ENCODE measurements at regions not wholly inside any gene's neighbourhood (a gene's known extent, or its start where the extent isn't known, plus 50 kb on each side); places are given as distances from the start of the nearest gene placed in this dataset.
"Not testable (repeated sequence)": the region's sequence is repeated elsewhere in the genome, so short reads cannot be mapped to it uniquely, and the experiment has no call there.

GRCh38 chrX:140163371-140164159, 198.2 kb upstream of the CXorf66 start:
- no peak for DNase-seq

- no peak for DNase-seq
These were observed 192.3 kb upstream of the CXorf66 start for GRCh38 chrX:140157611-140158010.

DNA sequence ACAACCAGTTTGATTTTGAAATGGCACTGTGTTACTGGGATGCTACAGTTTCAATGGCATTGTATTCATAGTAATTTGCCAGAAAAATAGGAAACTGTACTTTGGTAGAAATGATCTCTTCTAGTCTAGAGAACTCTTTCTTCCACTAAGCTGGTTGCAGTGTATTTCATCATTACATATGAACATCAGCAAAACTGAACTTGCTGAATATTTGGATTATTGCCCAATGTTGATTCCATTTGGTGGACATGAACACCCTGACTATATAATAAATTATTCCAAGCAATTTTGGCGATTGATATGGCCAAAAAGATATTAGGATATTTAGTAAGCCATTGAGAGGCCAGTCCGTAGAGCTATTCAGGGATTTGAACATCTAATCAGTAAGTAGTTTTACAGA, 191.8 kb upstream of the CXorf66 start:
- DNase-seq: no peak

DNA sequence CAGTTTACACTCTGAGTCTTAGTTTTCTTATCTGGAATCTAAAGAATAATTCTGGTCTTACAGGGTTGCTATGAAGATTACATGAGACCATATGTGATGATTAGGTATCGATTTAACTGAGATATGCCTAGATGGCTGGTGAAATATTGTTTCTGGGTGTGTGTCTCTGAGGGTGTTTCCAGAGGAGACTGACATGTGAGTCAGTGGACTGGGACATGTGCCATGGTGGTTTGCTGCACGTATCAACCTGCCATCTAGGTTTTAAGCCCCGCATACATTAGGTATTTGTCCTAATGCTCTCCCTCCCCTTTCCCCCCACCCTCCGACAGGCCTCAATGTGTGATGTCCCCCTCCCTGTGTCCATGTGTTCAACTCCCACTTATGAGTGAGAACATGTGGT, 186.0 kb upstream of the CXorf66 start:
- no peak for DNase-seq

DNA sequence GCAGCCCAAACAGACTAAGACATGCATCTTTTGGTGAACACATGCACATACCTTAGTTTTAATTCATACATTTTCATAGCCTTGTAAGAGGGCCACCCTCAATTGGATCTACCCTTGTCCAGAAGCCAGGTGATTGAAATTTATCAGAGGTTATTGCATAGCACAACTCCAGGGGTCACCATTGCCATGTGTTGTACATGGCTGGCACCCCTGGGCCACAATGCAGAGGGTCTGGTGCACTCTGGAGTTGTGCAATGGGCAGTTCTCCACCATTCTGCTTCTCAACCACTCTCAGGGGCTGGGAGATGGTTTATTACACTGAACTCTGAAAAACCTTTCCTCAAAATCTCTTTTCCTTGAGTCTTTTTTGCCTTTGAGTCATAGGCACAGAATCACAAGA, 184.4 kb upstream of the CXorf66 start:
- no peak for DNase-seq

DNA sequence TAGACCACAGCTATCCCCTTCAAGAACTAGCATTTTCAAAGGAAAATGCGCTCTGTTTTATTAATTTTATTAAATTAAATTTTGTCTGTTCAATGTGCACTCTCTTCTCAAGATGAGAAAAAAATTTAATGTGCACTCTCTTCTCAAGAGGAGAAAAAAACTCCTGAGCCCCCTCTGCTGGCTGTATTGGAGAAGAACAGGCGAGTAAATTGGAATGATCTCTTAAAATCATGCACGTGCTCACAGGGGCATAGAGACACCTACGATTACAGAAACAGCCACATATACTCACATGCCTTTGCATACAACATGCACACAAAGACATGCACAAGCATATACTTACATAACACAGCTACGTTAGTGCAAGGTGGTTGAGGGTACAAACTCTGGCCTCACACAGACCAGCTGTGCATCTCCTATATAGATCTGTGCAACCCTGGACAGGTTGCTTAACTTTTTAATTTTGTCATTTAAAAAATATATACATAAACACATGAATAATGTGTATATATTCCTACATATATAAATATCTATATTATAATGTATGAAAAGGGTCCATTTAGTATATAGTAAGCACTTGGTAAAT, 176.2 kb upstream of the CXorf66 start:
- no peak for DNase-seq

- not testable (repeated sequence) for DNase-seq
These were observed 173.2 kb upstream of the CXorf66 start for GRCh38 chrX:140138492-140138891.

- not testable (repeated sequence) for DNase-seq
These were observed 172.7 kb upstream of the CXorf66 start for GRCh38 chrX:140138065-140138464.

GRCh38 chrX:140132937-140133336, 167.6 kb upstream of the CXorf66 start:
- no peak for DNase-seq

DNA sequence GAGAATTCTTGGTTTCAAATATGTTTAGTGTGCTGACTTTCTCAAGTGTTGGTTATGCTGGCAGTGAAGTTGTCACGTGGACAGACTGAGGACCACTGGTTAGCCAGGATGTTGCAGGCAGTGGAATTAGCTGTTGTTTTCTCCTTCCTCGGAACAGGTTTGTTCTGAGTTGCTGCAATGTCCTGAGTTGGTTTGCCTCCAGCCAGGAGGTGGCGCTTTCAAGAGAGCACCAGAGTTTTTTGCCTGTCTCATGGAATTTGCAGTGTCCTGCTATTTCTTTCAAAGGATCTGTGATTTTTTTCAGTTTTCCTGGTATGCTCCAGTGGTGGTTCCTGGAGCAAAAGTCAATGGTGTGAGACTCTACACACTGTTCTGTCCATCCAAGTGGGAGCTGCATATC, 158.1 kb upstream of the CXorf66 start:
- no peak for DNase-seq

GRCh38 chrX:140114059-140114458, 148.7 kb upstream of the CXorf66 start:
- DNase-seq: not testable (repeated sequence)

- DNase-seq: no peak
These were observed 144.8 kb upstream of the CXorf66 start for GRCh38 chrX:140110081-140110650.

GRCh38 chrX:140104760-140105159, 139.4 kb upstream of the CXorf66 start:
- DNase-seq: no peak

GRCh38 chrX:140099221-140099620, 133.9 kb upstream of the CXorf66 start:
- no peak for DNase-seq

DNA sequence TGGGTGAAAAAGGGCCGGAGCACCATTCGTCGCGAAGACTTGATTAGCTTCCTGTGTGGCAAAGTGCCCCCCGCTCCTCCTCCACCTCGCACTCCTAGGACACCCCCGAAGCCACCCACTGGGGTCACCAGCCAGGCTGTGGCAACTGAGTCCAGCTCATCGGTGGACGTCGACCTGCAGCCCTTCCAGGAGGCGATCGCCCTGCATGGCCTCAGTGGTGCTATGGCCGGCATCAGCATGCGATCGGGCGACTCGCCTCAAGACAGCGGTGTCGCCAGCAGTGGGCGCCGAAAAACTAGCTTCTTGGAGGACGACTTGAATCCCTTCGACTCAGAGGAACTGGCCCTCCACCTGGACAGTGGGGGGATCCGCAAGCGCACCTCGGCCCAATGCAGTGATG, 126.8 kb upstream of the CXorf66 start:
- DNase-seq: no peak

GRCh38 chrX:140091125-140091886, 126.0 kb upstream of the CXorf66 start:
- no peak for DNase-seq

DNA sequence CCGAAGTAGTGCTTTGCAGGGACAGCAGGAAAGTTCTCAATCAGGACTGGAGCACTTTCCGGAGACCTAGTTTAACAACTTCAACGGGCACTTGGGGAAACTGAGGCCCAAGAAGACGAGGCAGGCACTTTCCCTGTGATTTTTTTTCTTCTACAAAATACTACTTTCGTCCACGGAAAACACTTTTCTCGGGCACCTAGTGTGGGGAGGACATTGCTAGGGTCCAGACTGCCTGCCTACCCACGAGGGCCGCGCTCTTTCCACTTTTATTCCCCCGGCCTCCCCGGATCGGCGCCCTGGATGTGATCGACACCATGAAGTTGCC, 125.4 kb upstream of the CXorf66 start:
- DNase-seq: no peak

DNA sequence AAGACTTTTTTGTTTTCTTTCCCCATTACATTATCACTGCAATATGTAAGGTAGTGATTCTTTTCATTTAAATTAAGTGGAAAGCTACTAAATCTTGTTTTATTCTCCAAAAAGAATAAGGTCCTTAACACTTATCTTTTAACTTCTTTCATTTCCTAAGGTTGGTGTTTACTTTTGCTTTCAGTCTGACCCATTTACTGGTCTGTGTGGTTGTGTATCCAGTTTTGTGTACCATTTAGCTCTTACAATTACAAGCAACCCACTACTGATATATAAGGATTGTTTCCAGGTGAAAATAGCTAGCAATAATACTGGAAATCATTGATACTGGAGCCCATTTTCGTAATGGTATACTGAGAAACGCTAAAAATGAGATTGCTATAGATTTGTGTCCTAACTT, 123.1 kb upstream of the CXorf66 start:
- DNase-seq: no peak

- DNase-seq: no peak
These were observed 122.6 kb upstream of the CXorf66 start for GRCh38 chrX:140087875-140088274.

GRCh38 chrX:140086691-140087090, 121.4 kb upstream of the CXorf66 start:
- no peak for DNase-seq

DNA sequence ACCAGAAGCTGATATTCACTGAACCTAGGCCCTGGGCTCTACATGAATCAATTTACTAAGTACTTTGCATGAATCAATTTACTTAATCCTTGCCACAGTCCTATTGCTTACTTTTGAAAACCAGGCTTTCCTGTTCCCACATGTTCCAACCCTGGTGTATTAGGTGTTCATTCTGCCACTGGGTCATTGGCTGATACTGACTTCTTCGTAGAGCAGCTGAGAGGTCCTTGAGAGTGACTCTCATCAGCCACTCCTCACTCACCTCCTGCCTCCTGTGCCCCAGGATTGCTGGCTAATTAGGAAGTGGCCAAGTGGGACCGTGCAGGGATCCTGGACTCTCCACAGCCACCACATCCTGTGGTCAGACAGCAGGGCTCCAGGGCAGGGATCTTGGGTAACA, 109.5 kb upstream of the CXorf66 start:
- not testable (repeated sequence) for DNase-seq

GRCh38 chrX:140071037-140071436, 105.7 kb upstream of the CXorf66 start:
- DNase-seq: no peak

DNA sequence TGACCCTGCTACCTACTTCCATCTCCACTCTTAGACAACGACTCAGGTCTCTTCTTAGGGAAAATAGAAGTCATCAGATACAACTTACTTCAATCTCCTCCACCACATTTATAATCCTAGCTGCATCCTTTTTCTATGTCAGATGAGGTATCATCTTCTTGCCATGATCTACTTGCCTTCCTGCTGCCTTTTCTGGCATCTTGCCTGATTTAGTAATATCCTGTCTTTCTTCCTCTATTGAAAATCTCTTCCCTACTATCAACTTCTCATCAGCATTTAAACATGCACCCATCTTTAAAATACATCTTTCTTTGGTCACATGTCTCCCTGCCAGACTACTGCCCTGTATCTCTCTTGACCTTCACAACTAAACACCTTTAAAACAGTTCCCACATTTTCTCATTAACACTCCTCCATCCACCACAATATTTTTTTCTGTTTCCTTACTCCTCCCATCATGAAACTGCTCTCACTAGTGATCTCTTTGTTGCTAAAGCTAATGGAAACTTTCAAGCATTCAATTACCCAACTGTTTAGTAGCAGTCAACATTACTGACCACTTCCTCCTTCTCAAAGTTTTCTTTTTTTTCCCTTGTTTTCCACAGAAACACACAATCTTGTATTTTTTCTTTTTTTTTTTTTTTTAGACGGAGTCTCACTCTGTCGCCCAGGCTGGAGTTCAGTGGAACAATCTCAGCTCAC, 100.8 kb upstream of the CXorf66 start:
- no peak for DNase-seq
